H9 (cell line): ENCODE measurements at regions not wholly inside any gene's neighbourhood (a gene's known extent, or its start where the extent isn't known, plus 50 kb on each side); places are given as distances from the start of the nearest gene placed in this dataset.

ENCODE experiments used
- DNase-seq: peaks from one replicate; pipeline ENCODE4 v3.0.0-alpha.2; 2017
- H2AFZ ChIP-seq: one replicate; pipeline ENCODE4 v1.6.1; 2013; ENCODE audit warnings: mild to moderate bottlenecking, low read length, control low read depth, moderate library complexity
- H2AK5ac ChIP-seq: 2 replicates; pipeline ENCODE4 v1.6.1; 2013; ENCODE audit warnings: low read length, control low read depth, mixed read lengths; ENCODE audit not compliant: insufficient read length
- H2BK120ac ChIP-seq: one replicate; pipeline ENCODE4 v1.6.1; 2013; ENCODE audit warnings: low read depth, mild to moderate bottlenecking, low read length, control low read depth, inconsistent platforms; ENCODE audit not compliant: poor library complexity, severe bottlenecking
- H2BK12ac ChIP-seq: 2 replicates; pipeline ENCODE4 v1.6.1; 2013; ENCODE audit warnings: low read length, control low read depth, mixed read lengths, low read depth; ENCODE audit not compliant: insufficient read length
- H2BK15ac ChIP-seq: 2 replicates; pipeline ENCODE4 v1.6.1; 2013; ENCODE audit warnings: low read depth, low read length, control low read depth
- H2BK20ac ChIP-seq: one replicate; pipeline ENCODE4 v1.6.1; 2013; ENCODE audit warnings: low read depth, mild to moderate bottlenecking, low read length, control low read depth, inconsistent platforms; ENCODE audit not compliant: poor library complexity, severe bottlenecking
- H2BK5ac ChIP-seq: 2 replicates; pipeline ENCODE4 v1.6.1; 2013; ENCODE audit warnings: low read length, control low read depth, mixed read lengths; ENCODE audit not compliant: insufficient read length
- H3K14ac ChIP-seq: 2 replicates; pipeline ENCODE4 v1.6.1; 2013; ENCODE audit warnings: low read length, control low read depth; ENCODE audit not compliant: insufficient read depth
- H3K18ac ChIP-seq: 2 replicates; pipeline ENCODE4 v1.6.1; 2013; ENCODE audit warnings: low read depth, mild to moderate bottlenecking, mixed read lengths, low read length, control low read depth; ENCODE audit not compliant: insufficient read length
- H3K23ac ChIP-seq: 2 replicates; pipeline ENCODE4 v1.6.1; 2013; ENCODE audit warnings: low read length, control low read depth, mixed read lengths, low read depth; ENCODE audit not compliant: insufficient read length
- H3K23me2 ChIP-seq: 2 replicates; pipeline ENCODE4 v1.6.1; 2013; ENCODE audit warnings: low read depth, mild to moderate bottlenecking, mixed read lengths, low read length, control low read depth; ENCODE audit not compliant: insufficient read length, poor library complexity, severe bottlenecking
- H3K27ac ChIP-seq: 2 replicates; pipeline ENCODE4 v1.5.1; 2013; ENCODE audit warnings: low read length, control low read depth, mixed read lengths, low read depth; ENCODE audit not compliant: insufficient read length
- H3K27me3 ChIP-seq: 2 replicates; pipeline ENCODE4 v1.6.1; 2013; ENCODE audit warnings: low read length, control low read depth, inconsistent platforms; ENCODE audit not compliant: insufficient read depth
- H3K4ac ChIP-seq: 2 replicates; pipeline ENCODE4 v1.6.1; 2013; ENCODE audit warnings: low read depth, mild to moderate bottlenecking, control low read depth, inconsistent platforms, low read length, moderate library complexity
- H3K4me1 ChIP-seq: 2 replicates; pipeline ENCODE4 v1.6.1; 2013; ENCODE audit warnings: low read length, control low read depth, inconsistent platforms; ENCODE audit not compliant: insufficient read depth
- H3K4me2 ChIP-seq: 2 replicates; pipeline ENCODE4 v1.6.1; 2013; ENCODE audit warnings: low read length, control low read depth, mixed read lengths; ENCODE audit not compliant: insufficient read length, insufficient read depth
- H3K56ac ChIP-seq: 2 replicates; pipeline ENCODE4 v1.6.1; 2013; ENCODE audit warnings: low read depth, mild to moderate bottlenecking, mixed read lengths, low read length, control low read depth; ENCODE audit not compliant: insufficient read length
- H3K79me1 ChIP-seq: 2 replicates; pipeline ENCODE4 v1.6.1; 2013; ENCODE audit warnings: low read depth, mild to moderate bottlenecking, moderate library complexity, low read length, control low read depth, inconsistent platforms; ENCODE audit not compliant: insufficient read depth, poor library complexity, severe bottlenecking
- H3K79me2 ChIP-seq: 2 replicates; pipeline ENCODE4 v1.6.1; 2013; ENCODE audit warnings: low read length, control low read depth, inconsistent platforms; ENCODE audit not compliant: insufficient read depth
- H3K9ac ChIP-seq: 2 replicates; pipeline ENCODE4 v1.6.1; 2013; ENCODE audit warnings: low read length, control low read depth, mixed read lengths; ENCODE audit not compliant: insufficient read length; ENCODE audit errors: extremely low read depth
- H3K9me3 ChIP-seq: one replicate; pipeline ENCODE4 v1.6.1; 2013; ENCODE audit warnings: low read depth, low read length, inconsistent platforms; ENCODE audit not compliant: control insufficient read depth
- H3T11ph ChIP-seq: one replicate; pipeline ENCODE4 v1.6.1; 2013; ENCODE audit warnings: mild to moderate bottlenecking, low read length, control low read depth, inconsistent platforms
- H4K20me1 ChIP-seq: one replicate; pipeline ENCODE4 v1.6.1; 2013; ENCODE audit not compliant: control insufficient read depth, insufficient read length, insufficient read depth
- H4K5ac ChIP-seq: 2 replicates; pipeline ENCODE4 v1.6.1; 2013; ENCODE audit warnings: low read depth, mild to moderate bottlenecking, mixed read lengths, low read length, control low read depth; ENCODE audit not compliant: insufficient read length
- H4K8ac ChIP-seq: replicated peaks from 2 replicates; pipeline ENCODE4 v1.6.1; 2013; ENCODE audit warnings: low read length, control low read depth, mixed read lengths, low read depth; ENCODE audit not compliant: insufficient read length
- H4K91ac ChIP-seq: 2 replicates; pipeline ENCODE4 v1.6.1; 2013; ENCODE audit warnings: low read depth, mild to moderate bottlenecking, moderate library complexity, mixed read lengths, low read length, control low read depth; ENCODE audit not compliant: insufficient read length
- H3K27ac Mint-ChIP-seq, 3 experiments: 2 replicates in 2 of 3; 3 replicates in 1 of 3; pipeline ENCODE4 v1.8.0; 2020 to 2021; ENCODE audit warnings: mixed read lengths in 3 of 3, mild to moderate bottlenecking in 1 of 3, moderate library complexity in 1 of 3
- H3K27me3 Mint-ChIP-seq: 2 replicates; pipeline ENCODE4 v1.8.0; 2021; ENCODE audit warnings: low read depth, mild to moderate bottlenecking, moderate library complexity, mixed read lengths
- H3K36me3 Mint-ChIP-seq, 3 experiments: 2 replicates in 2 of 3; 3 replicates in 1 of 3; pipeline ENCODE4 v1.8.0; 2020 to 2021; ENCODE audit warnings: low read depth in 3 of 3, mixed read lengths in 3 of 3; ENCODE audit not compliant: insufficient read depth in 1 of 3
- H3K4me1 Mint-ChIP-seq, 2 experiments: 2 replicates each; pipeline ENCODE4 v1.8.0; 2020; ENCODE audit warnings: mixed read lengths in 2 of 2
- H3K4me3 Mint-ChIP-seq, 2 experiments: 2 replicates in 1 of 2; 3 replicates in 1 of 2; pipeline ENCODE4 v1.8.0; 2020 to 2021; ENCODE audit warnings: mild to moderate bottlenecking in 2 of 2, mixed read lengths in 2 of 2, moderate library complexity in 1 of 2
- H3K9me3 Mint-ChIP-seq, 2 experiments: 2 replicates in 1 of 2; 3 replicates in 1 of 2; pipeline ENCODE4 v1.8.0; 2020; ENCODE audit warnings: mild to moderate bottlenecking in 2 of 2, mixed read lengths in 2 of 2, moderate library complexity in 1 of 2
- CTCF ChIP-seq: fragments of 200-600 bp; sonication (generic); conservative IDR thresholded peaks from 3 replicates; pipeline ENCODE4 v1.8.0; 2021; ENCODE audit warnings: antibody characterized with exemption, mild to moderate bottlenecking
- WGBS: extraction: QIAGEN DNeasy Blood & Tissue Kit; methylation state at CpG from one replicate; pipeline ENCODE4 v1.1.7; 2013; ENCODE audit warnings: missing lambda C conversion rate, low lambda C conversion rate, mixed read lengths; ENCODE audit not compliant: insufficient read length; ENCODE audit errors: extremely low coverage; 5-methylcytosine and 5-hydroxymethylcytosine counted together

GRCh38 chr1:110283677-110284076 lies 55.5 kb upstream of the RBM15 start:
- H3K23ac ChIP-seq = no peak overlapping the region
- H4K20me1 ChIP-seq = no peaks in the 10 kb centered on the region
- H3K79me2 ChIP-seq = no peaks in the 10 kb centered on the region
- no peak overlapping the region for H3K56ac ChIP-seq
- H3K4me3 Mint-ChIP-seq = no peak overlapping the region
- no peak overlapping the region for H3K27ac Mint-ChIP-seq
- H3K9me3 Mint-ChIP-seq = no peaks in the 10 kb centered on the region
- H3K27me3 ChIP-seq = no peaks in the 10 kb centered on the region
- no peak overlapping the region for H4K91ac ChIP-seq
- no CpG with 5 or more reads among the region's 1 CpG for WGBS
- no peaks in the 10 kb centered on the region for H3K9me3 ChIP-seq
- H2AK5ac ChIP-seq = no peak overlapping the region
- TF ChIP-seq CTCF = no peak
- H3K27me3 Mint-ChIP-seq = peaks cover 4% of the 10 kb centered on the region
- H2AFZ ChIP-seq = no peak overlapping the region
- no peak overlapping the region for H2BK20ac ChIP-seq
- H3K14ac ChIP-seq = no peak overlapping the region
- H3K4me1 ChIP-seq = no peaks in the 10 kb centered on the region
- H2BK5ac ChIP-seq = no peak overlapping the region
- no peak overlapping the region for H3K4me2 ChIP-seq
- H3K23me2 ChIP-seq = no peaks in the 10 kb centered on the region
- H4K5ac ChIP-seq = no peak overlapping the region
- no peak overlapping the region for H3K9ac ChIP-seq
- H3K4ac ChIP-seq = no peak overlapping the region
- no peak overlapping the region for H4K8ac ChIP-seq
- H3K36me3 Mint-ChIP-seq = no peaks in the 10 kb centered on the region
- no peak overlapping the region for H2BK12ac ChIP-seq
- H2BK15ac ChIP-seq = no peak overlapping the region
- H3K18ac ChIP-seq = no peak overlapping the region
- H3K4me1 Mint-ChIP-seq = peaks cover 3% of the 10 kb centered on the region in 2 experiments; a peak in 3 of 4 replicates
- no peak overlapping the region for H2BK120ac ChIP-seq
- DNase-seq = no peak
- no peak overlapping the region for H3K27ac ChIP-seq
- no peak overlapping the region for H3T11ph ChIP-seq
- H3K79me1 ChIP-seq = no peaks in the 10 kb centered on the region
